Lung (tissue), 11 donors: ENCODE measurements at regions not wholly inside any gene's neighbourhood (a gene's known extent, or its start where the extent isn't known, plus 50 kb on each side); places are given as distances from the start of the nearest gene placed in this dataset.

Source experiments
- ATAC-seq: fragments of 200-7000 bp; cut with Tn5 transposase; one replicate; pipeline ENCODE4 v1.9.1; 2020; ENCODE audit warnings: moderate number of reproducible peaks; ENCODE audit not compliant: insufficient read depth, low FRiP score
- DNase-seq, 3 donors: peaks; one replicate each; pipeline ENCODE4 v3.0.0-alpha.2; 2013 to 2017
- H3K27ac ChIP-seq, 2 donors: one replicate each; pipeline ENCODE4 v1.5.1; 2013; ENCODE audit warnings: mild to moderate bottlenecking in 2 of 2, moderate library complexity in 2 of 2, control low read depth in 1 of 2, inconsistent platforms in 1 of 2, low read depth in 1 of 2, low read length in 1 of 2
- H3K27me3 ChIP-seq, 3 donors: one replicate each; pipeline ENCODE4 v1.5.1; 2013; ENCODE audit warnings: low read length in 2 of 3; ENCODE audit not compliant: control insufficient read depth in 3 of 3, insufficient read depth in 3 of 3
- H3K36me3 ChIP-seq, 4 donors: one replicate each; pipeline ENCODE4 v1.5.1; 2013; ENCODE audit warnings: low read length in 4 of 4, mild to moderate bottlenecking in 1 of 4, moderate library complexity in 1 of 4; ENCODE audit not compliant: control insufficient read depth in 4 of 4, insufficient read depth in 4 of 4
- H3K4me1 ChIP-seq, 5 donors: one replicate each; pipeline ENCODE4 v1.5.1; 2013; ENCODE audit warnings: low read length in 5 of 5, mild to moderate bottlenecking in 2 of 5, moderate library complexity in 1 of 5; ENCODE audit not compliant: control insufficient read depth in 5 of 5, insufficient read depth in 5 of 5
- H3K4me3 ChIP-seq: one replicate; pipeline ENCODE4 v1.5.1; 2013; ENCODE audit warnings: mild to moderate bottlenecking, control low read depth, moderate library complexity
- H3K9ac ChIP-seq, 2 donors: one replicate each; pipeline ENCODE4 v1.5.1; 2013; ENCODE audit warnings: low read length in 2 of 2, control low read depth in 1 of 2; ENCODE audit not compliant: insufficient read depth in 1 of 2
- H3K9me3 ChIP-seq, 4 donors: one replicate each; pipeline ENCODE4 v1.5.1; 2013; ENCODE audit warnings: low read length in 3 of 4, mild to moderate bottlenecking in 1 of 4, moderate library complexity in 1 of 4; ENCODE audit not compliant: control insufficient read depth in 4 of 4, insufficient read depth in 3 of 4
- CTCF ChIP-seq: IDR thresholded peaks from 2 replicates; pipeline ENCODE4 v1.5.1; 2012; ENCODE audit warnings: mild to moderate bottlenecking; ENCODE audit errors: control extremely low read depth, extremely low read depth
- WGBS, 2 donors: extraction: QIAGEN DNeasy Blood & Tissue Kit; methylation state at CpG; one replicate each; pipeline ENCODE4 v1.1.7; 2013; 5-methylcytosine and 5-hydroxymethylcytosine counted together
- donor health status: control.
- donor health status: control.
- donor health status: Bipolar disorder and iron deficiency.
- donor health status: healthy.
- donor health status: DM: yes; HTN: yes; CAD: no.

- no peak overlapping the region for H3K9ac ChIP-seq
- TF ChIP-seq CTCF, result no peak
- H3K27me3 ChIP-seq, result no peaks in the 10 kb centered on the region
- WGBS, 2 donors, result 83 to 85% methylated on average over 3 of the region's 3 CpGs
- peaks cover 2 to 4% (median 3%) of the 10 kb centered on the region in 4 donors for H3K9me3 ChIP-seq
- no peak overlapping the region for H3K27ac ChIP-seq
- no peak for ATAC-seq
- no peak for DNase-seq
- no peak overlapping the region for H3K4me3 ChIP-seq
- H3K36me3 ChIP-seq, result no peaks in the 10 kb centered on the region
- H3K4me1 ChIP-seq, result peaks cover 0 to 12% (median 0%) of the 10 kb centered on the region in 5 donors
These were observed 63.0 kb upstream of the STOX2 start for GRCh38 chr4:183842129-183842528.

- TF ChIP-seq CTCF, result no peak
- DNase-seq, result peak; percentile 88 to 95 (median 95)
- Histone ChIP-seq H3K4me1 (peaks cover 0 to 12% (median 0%) of the 10 kb centered on the region in 5 donors), H3K9me3 (peaks cover 2 to 12% (median 4%) of the 10 kb centered on the region in 4 donors), H3K27ac (peak overlapping the region in 1 of 2 donors; percentile 29), H3K4me3 (no peak overlapping the region), H3K9ac (no peak overlapping the region), H3K36me3 (no peaks in the 10 kb centered on the region), H3K27me3 (no peaks in the 10 kb centered on the region)
- WGBS, 2 donors, result 78 to 80% methylated on average over 7 of the region's 7 CpGs
- no peak for ATAC-seq
These were observed 61.8 kb upstream of the STOX2 start for GRCh38 chr4:183843248-183843671.

GRCh38 chr4:183846951-183847350 lies 58.2 kb upstream of the STOX2 start:
- H3K9ac ChIP-seq, result no peak overlapping the region
- TF ChIP-seq CTCF, result no peak
- peaks cover 0 to 6% (median 0%) of the 10 kb centered on the region in 5 donors for H3K4me1 ChIP-seq
- peaks cover 2 to 12% (median 4%) of the 10 kb centered on the region in 4 donors for H3K9me3 ChIP-seq
- no peaks in the 10 kb centered on the region for H3K27me3 ChIP-seq
- DNase-seq (no peak), ATAC-seq (no peak)
- H3K4me3 ChIP-seq, result no peak overlapping the region
- no peak overlapping the region for H3K27ac ChIP-seq
- H3K36me3 ChIP-seq, result no peaks in the 10 kb centered on the region

GRCh38 chr4:183848805-183849204 lies 56.3 kb upstream of the STOX2 start:
- ATAC-seq (no peak), DNase-seq (no peak)
- peaks cover 2 to 12% (median 4%) of the 10 kb centered on the region in 4 donors for H3K9me3 ChIP-seq
- no peak overlapping the region for H3K27ac ChIP-seq
- 54 to 67% methylated on average over 3 of the region's 3 CpGs for WGBS, 2 donors
- no peak for TF ChIP-seq CTCF
- H3K27me3 ChIP-seq, result no peaks in the 10 kb centered on the region
- H3K9ac ChIP-seq, result no peak overlapping the region
- no peaks in the 10 kb centered on the region for H3K36me3 ChIP-seq
- no peak overlapping the region for H3K4me3 ChIP-seq
- H3K4me1 ChIP-seq, result no peaks in the 10 kb centered on the region
